ENCODE measurements at regions not wholly inside any gene's neighbourhood (a gene's known extent, or its start where the extent isn't known, plus 50 kb on each side); places are given as distances from the start of the nearest gene placed in this dataset.

GRCh38 chr16:72287649-72288048, 115.7 kb upstream of the PMFBP1 start:
- no peak for TF ChIP-seq OVOL3 (tag by site-specific recombination; IDR thresholded peaks at IDR 0.05)
- no peak for TF ChIP-seq ZNF24 (tag by site-specific recombination; IDR thresholded peaks at IDR 0.05)
- TF ChIP-seq, protein P1, sequence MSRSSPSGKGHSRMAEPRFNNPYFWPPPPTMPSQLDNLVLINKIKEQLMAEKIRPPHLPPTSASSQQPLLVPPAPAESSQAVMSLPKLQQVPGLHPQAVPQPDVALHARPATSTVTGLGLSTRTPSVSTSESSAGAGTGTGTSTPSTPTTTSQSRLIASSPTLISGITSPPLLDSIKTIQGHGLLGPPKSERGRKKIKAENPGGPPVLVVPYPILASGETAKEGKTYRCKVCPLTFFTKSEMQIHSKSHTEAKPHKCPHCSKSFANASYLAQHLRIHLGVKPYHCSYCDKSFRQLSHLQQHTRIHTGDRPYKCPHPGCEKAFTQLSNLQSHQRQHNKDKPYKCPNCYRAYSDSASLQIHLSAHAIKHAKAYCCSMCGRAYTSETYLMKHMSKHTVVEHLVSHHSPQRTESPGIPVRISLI (tag by site-specific recombination; IDR thresholded peaks at IDR 0.05): no peak
- TF ChIP-seq CTCF (tag by site-specific recombination; IDR thresholded peaks at IDR 0.05): no peak
- TF ChIP-seq, protein P2, sequence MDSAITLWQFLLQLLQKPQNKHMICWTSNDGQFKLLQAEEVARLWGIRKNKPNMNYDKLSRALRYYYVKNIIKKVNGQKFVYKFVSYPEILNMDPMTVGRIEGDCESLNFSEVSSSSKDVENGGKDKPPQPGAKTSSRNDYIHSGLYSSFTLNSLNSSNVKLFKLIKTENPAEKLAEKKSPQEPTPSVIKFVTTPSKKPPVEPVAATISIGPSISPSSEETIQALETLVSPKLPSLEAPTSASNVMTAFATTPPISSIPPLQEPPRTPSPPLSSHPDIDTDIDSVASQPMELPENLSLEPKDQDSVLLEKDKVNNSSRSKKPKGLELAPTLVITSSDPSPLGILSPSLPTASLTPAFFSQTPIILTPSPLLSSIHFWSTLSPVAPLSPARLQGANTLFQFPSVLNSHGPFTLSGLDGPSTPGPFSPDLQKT (IDR thresholded peaks at IDR 0.05; ENCODE audit: borderline replicate concordance, low read depth, low read length): no peak
- TF ChIP-seq ZNF558 (tag by site-specific recombination; IDR thresholded peaks at IDR 0.05): no peak
- no peak for TF ChIP-seq ZNF174 (tag by site-specific recombination; IDR thresholded peaks at IDR 0.05)
- no peak for TF ChIP-seq ZNF19 (tag by site-specific recombination; IDR thresholded peaks at IDR 0.05; ENCODE audit: low read depth)
- no peak for TF ChIP-seq ZNF768 (tag by site-specific recombination; IDR thresholded peaks at IDR 0.05)
- TF ChIP-seq TCF7L2 (IDR thresholded peaks at IDR 0.05; ENCODE audit: borderline replicate concordance, low read depth, low read length): no peak
- TF ChIP-seq ZNF514 (tag by site-specific recombination; IDR thresholded peaks at IDR 0.05): no peak
- TF ChIP-seq SP3 (tag by site-specific recombination; IDR thresholded peaks at IDR 0.05): no peak
- no peak for TF ChIP-seq ZBTB6 (tag by site-specific recombination; IDR thresholded peaks at IDR 0.05)
